OCI-LY3 (cell line): ENCODE measurements at regions not wholly inside any gene's neighbourhood (a gene's known extent, or its start where the extent isn't known, plus 50 kb on each side); places are given as distances from the start of the nearest gene placed in this dataset.

Experiments used
- H2AFZ ChIP-seq: fragments of 200-600, 300-600 bp; shearing (Covaris generic); 2 replicates; pipeline ENCODE4 v1.6.0; 2014; ENCODE audit warnings: antibody characterized with exemption, low read depth, low read length
- H3K27ac ChIP-seq: fragments of 200-600, 300-600 bp; sonication (generic); 2 replicates; pipeline ENCODE4 v1.5.1; 2014; ENCODE audit warnings: mild to moderate bottlenecking, low read length, moderate library complexity, mixed read lengths
- H3K27me3 ChIP-seq: fragments of 200-600, 300-600 bp; sonication (generic); 2 replicates; pipeline ENCODE4 v1.6.1; 2014; ENCODE audit warnings: low read depth, low read length, mixed read lengths
- H3K36me3 ChIP-seq: fragments of 200-600, 300-600 bp; sonication (generic); replicated peaks from 2 replicates; pipeline ENCODE3; 2014; ENCODE audit warnings: low read depth, low read length, mixed read lengths
- H3K4me1 ChIP-seq: fragments of 300-600, 200-600 bp; sonication (generic); 2 replicates; pipeline ENCODE4 v1.6.1; 2014; ENCODE audit warnings: low read length, mixed read lengths
- H3K4me2 ChIP-seq: fragments of 200-600, 300-600 bp; sonication (generic); 2 replicates; pipeline ENCODE4 v1.6.1; 2014; ENCODE audit warnings: low read length, mixed read lengths
- H3K4me3 ChIP-seq: fragments of 300-600, 200-600 bp; sonication (generic); 2 replicates; pipeline ENCODE4 v1.5.1; 2014; ENCODE audit warnings: antibody characterized with exemption, mild to moderate bottlenecking, low read length, moderate library complexity
- H3K79me2 ChIP-seq: fragments of 300-600, 200-600 bp; shearing (Covaris generic); 2 replicates; pipeline ENCODE4 v1.6.1; 2014; ENCODE audit warnings: mild to moderate bottlenecking, low read length, mixed read lengths
- H3K9ac ChIP-seq: fragments of 300-600, 200-600 bp; shearing (Covaris generic); 2 replicates; pipeline ENCODE4 v1.6.0; 2014; ENCODE audit warnings: mild to moderate bottlenecking, low read length, moderate library complexity
- H3K9me3 ChIP-seq: fragments of 200-600, 300-600 bp; shearing (Covaris generic); 2 replicates; pipeline ENCODE4 v1.6.1; 2014; ENCODE audit warnings: low read length, mixed read lengths; ENCODE audit not compliant: insufficient read depth
- H4K20me1 ChIP-seq: fragments of 200-600, 300-600 bp; sonication (generic); 2 replicates; pipeline ENCODE4 v1.6.1; 2016; ENCODE audit warnings: low read length, mixed read lengths; ENCODE audit not compliant: insufficient read depth
- EZH2phosphoT487 ChIP-seq: fragments of 200-600 bp; shearing (Covaris generic); IDR thresholded peaks from 2 replicates; pipeline ENCODE4 v1.6.1; 2018; ENCODE audit warnings: antibody characterized with exemption, mixed run types, low read depth
- TF ChIP-seq, protein P1 (sequence below): fragments of 200-600, 300-600 bp; sonication (generic); IDR thresholded peaks from 2 replicates; pipeline ENCODE4 v1.5.1; 2014; ENCODE audit warnings: antibody characterized with exemption, low read length, low read depth

DNA sequence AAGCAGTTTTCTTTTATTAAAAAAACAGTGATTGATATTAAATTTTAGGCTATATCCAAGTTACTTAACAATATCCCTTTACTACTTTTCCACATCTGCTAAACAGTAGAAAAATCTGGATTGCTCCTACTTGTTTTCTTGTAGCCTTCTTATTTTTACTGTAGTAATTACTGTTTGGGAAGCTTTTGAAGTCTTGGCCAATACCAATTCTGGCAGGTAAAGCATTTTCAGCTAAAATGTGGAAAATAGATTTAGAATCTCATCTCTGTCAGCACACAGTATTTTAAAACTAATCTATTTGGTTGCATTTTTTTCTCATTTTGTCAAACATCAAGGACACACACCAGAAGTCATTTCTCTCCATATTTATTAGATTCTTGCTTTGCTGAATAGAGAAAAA, 1485.7 kb upstream of the PIK3C3 start:
- Histone ChIP-seq H3K27ac (no peak overlapping the region), H3K27me3 (no peaks in the 10 kb centered on the region), H3K4me1 (no peaks in the 10 kb centered on the region), H3K9ac (no peak overlapping the region), H3K4me2 (no peak overlapping the region), H3K36me3 (no peaks in the 10 kb centered on the region), H3K79me2 (no peaks in the 10 kb centered on the region), H3K4me3 (no peak overlapping the region), H4K20me1 (no peaks in the 10 kb centered on the region), H2AFZ (no peak overlapping the region), H3K9me3 (no peaks in the 10 kb centered on the region)
- no peak for TF ChIP-seq EZH2phosphoT487
- TF ChIP-seq, protein P1, sequence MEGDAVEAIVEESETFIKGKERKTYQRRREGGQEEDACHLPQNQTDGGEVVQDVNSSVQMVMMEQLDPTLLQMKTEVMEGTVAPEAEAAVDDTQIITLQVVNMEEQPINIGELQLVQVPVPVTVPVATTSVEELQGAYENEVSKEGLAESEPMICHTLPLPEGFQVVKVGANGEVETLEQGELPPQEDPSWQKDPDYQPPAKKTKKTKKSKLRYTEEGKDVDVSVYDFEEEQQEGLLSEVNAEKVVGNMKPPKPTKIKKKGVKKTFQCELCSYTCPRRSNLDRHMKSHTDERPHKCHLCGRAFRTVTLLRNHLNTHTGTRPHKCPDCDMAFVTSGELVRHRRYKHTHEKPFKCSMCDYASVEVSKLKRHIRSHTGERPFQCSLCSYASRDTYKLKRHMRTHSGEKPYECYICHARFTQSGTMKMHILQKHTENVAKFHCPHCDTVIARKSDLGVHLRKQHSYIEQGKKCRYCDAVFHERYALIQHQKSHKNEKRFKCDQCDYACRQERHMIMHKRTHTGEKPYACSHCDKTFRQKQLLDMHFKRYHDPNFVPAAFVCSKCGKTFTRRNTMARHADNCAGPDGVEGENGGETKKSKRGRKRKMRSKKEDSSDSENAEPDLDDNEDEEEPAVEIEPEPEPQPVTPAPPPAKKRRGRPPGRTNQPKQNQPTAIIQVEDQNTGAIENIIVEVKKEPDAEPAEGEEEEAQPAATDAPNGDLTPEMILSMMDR, result no peak

DNA sequence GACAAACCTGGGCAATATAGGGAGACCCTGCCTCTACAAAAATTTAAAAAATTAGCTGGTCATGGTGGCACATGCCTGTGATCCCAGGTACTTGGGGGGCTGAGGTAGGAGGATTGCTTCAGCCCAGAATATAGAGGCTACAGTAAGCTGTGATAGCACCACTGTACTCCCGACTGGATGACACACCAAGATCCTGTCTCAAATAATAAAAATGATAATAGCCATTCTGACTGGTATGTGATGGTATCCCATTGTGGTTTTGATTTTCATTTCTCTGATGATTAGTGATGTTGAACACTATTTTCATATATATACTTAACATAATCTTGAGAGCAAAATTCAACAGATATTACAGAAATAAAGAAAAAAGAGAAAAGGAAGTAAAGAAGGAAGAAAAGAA, 1491.0 kb upstream of the PIK3C3 start:
- no peak overlapping the region for H3K27ac ChIP-seq
- no peaks in the 10 kb centered on the region for H3K9me3 ChIP-seq
- no peaks in the 10 kb centered on the region for H3K79me2 ChIP-seq
- TF ChIP-seq EZH2phosphoT487, result no peak
- TF ChIP-seq, protein P1, result no peak
- no peak overlapping the region for H3K4me2 ChIP-seq
- H4K20me1 ChIP-seq, result no peaks in the 10 kb centered on the region
- no peak overlapping the region for H3K9ac ChIP-seq
- H3K4me1 ChIP-seq, result peaks cover 9% of the 10 kb centered on the region
- no peak overlapping the region for H3K4me3 ChIP-seq
- H2AFZ ChIP-seq, result no peak overlapping the region
- no peaks in the 10 kb centered on the region for H3K36me3 ChIP-seq
- no peaks in the 10 kb centered on the region for H3K27me3 ChIP-seq

DNA sequence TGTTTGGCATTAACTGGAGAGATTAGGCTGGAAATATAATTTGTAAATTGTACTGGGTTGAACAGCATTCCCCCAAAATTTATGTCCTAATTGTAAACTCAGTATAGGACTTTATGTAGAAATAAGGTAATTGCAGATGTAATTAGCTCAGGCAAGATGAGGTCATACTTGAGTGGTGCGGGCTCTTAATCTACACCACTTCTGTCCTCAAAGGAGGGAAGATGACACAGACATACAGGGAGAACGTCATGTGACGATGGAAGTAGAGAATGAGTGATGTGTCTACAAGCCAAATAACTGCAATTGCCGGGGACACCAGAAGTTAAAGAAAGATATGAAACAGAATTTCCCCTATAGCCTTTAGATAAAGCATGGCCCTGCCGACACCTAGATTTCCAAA, 1501.1 kb upstream of the PIK3C3 start:
- Histone ChIP-seq H2AFZ (no peak overlapping the region), H3K9ac (no peak overlapping the region), H3K27ac (no peak overlapping the region), H3K27me3 (no peaks in the 10 kb centered on the region), H3K4me1 (peaks cover 2% of the 10 kb centered on the region), H3K79me2 (no peaks in the 10 kb centered on the region), H4K20me1 (no peaks in the 10 kb centered on the region), H3K4me2 (no peak overlapping the region), H3K4me3 (no peak overlapping the region), H3K9me3 (no peaks in the 10 kb centered on the region), H3K36me3 (no peaks in the 10 kb centered on the region)
- TF ChIP-seq EZH2phosphoT487, result no peak
- TF ChIP-seq, protein P1, result no peak

DNA sequence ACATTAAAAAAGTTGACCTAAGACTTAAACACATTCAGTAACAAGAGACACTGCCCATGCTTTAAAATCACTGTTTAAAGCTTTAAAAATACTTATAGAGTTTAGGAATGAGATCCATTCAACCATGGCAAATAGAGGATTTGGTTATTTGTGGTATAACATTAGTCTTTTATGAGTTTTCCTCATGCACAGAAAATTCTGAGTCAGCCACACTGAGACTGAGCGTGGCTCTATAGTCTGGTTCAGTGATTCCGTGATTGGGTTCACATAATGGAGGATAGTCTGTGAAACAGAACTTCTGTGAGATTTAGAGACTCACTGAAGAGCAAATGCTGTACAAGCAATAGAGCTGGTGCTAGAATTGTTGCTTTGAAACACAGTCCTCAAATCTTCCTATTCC, 1502.4 kb upstream of the PIK3C3 start:
- Histone ChIP-seq H3K36me3 (no peaks in the 10 kb centered on the region), H3K4me2 (no peak overlapping the region), H3K27me3 (no peaks in the 10 kb centered on the region), H3K9ac (no peak overlapping the region), H4K20me1 (no peaks in the 10 kb centered on the region), H3K79me2 (no peaks in the 10 kb centered on the region), H3K9me3 (no peaks in the 10 kb centered on the region), H3K27ac (no peak overlapping the region), H3K4me1 (no peaks in the 10 kb centered on the region), H2AFZ (no peak overlapping the region), H3K4me3 (no peak overlapping the region)
- TF ChIP-seq, protein P1, result no peak
- no peak for TF ChIP-seq EZH2phosphoT487
